Trophoblast cell (in vitro differentiated cells and primary cell): ENCODE measurements at regions not wholly inside any gene's neighbourhood (a gene's known extent, or its start where the extent isn't known, plus 50 kb on each side); places are given as distances from the start of the nearest gene placed in this dataset.

Experiments used
- DNase-seq, 2 donors: peaks; one replicate each; pipeline ENCODE4 v3.0.0-alpha.2; 2016
- H2AFZ ChIP-seq: 2 replicates; pipeline ENCODE4 v1.6.1; 2013; ENCODE audit warnings: low read length, moderate library complexity, mild to moderate bottlenecking; ENCODE audit not compliant: insufficient read depth, poor library complexity
- H2AK5ac ChIP-seq: 2 replicates; pipeline ENCODE4 v1.6.1; 2013; ENCODE audit warnings: mild to moderate bottlenecking, low read length
- H2BK120ac ChIP-seq: 2 replicates; pipeline ENCODE4 v1.6.1; 2013; ENCODE audit warnings: low read length, mild to moderate bottlenecking, moderate library complexity; ENCODE audit not compliant: insufficient read depth, poor library complexity
- H2BK12ac ChIP-seq: 2 replicates; pipeline ENCODE4 v1.6.1; 2013; ENCODE audit warnings: mild to moderate bottlenecking, low read length, moderate library complexity
- H2BK5ac ChIP-seq: 2 replicates; pipeline ENCODE4 v1.6.1; 2013; ENCODE audit warnings: low read length, low read depth, moderate library complexity, mild to moderate bottlenecking; ENCODE audit not compliant: poor library complexity
- H3K14ac ChIP-seq: 2 replicates; pipeline ENCODE4 v1.6.1; 2013; ENCODE audit warnings: mild to moderate bottlenecking, low read length
- H3K18ac ChIP-seq: 2 replicates; pipeline ENCODE4 v1.6.1; 2013; ENCODE audit warnings: mild to moderate bottlenecking, low read length
- H3K23ac ChIP-seq: 2 replicates; pipeline ENCODE4 v1.6.1; 2013; ENCODE audit warnings: low read length
- H3K27ac ChIP-seq: 2 replicates; pipeline ENCODE4 v1.5.1; 2013; ENCODE audit warnings: low read depth, mild to moderate bottlenecking, inconsistent platforms, low read length, moderate library complexity
- H3K27me3 ChIP-seq: 2 replicates; pipeline ENCODE4 v1.6.1; 2013; ENCODE audit warnings: inconsistent platforms, mild to moderate bottlenecking, low read length, moderate library complexity; ENCODE audit not compliant: insufficient read depth
- H3K36me3 ChIP-seq, 2 experiments: 1 replicate in 1 of 2; 2 replicates in 1 of 2; pipeline ENCODE4 v1.6.1; 2013; ENCODE audit warnings: low read length in 2 of 2, mild to moderate bottlenecking in 2 of 2, moderate library complexity in 1 of 2; ENCODE audit not compliant: insufficient read depth in 2 of 2, control insufficient read depth in 1 of 2
- H3K4ac ChIP-seq: 2 replicates; pipeline ENCODE4 v1.6.1; 2013; ENCODE audit warnings: low read depth, mild to moderate bottlenecking, low read length, moderate library complexity
- H3K4me1 ChIP-seq, 2 experiments: 1 replicate in 1 of 2; 2 replicates in 1 of 2; pipeline ENCODE4 v1.6.1; 2013; ENCODE audit warnings: low read length in 2 of 2, mild to moderate bottlenecking in 2 of 2, moderate library complexity in 1 of 2; ENCODE audit not compliant: insufficient read depth in 2 of 2, control insufficient read depth in 1 of 2
- H3K4me2 ChIP-seq: 2 replicates; pipeline ENCODE4 v1.6.1; 2013; ENCODE audit warnings: inconsistent platforms, mild to moderate bottlenecking, low read length, moderate library complexity
- H3K4me3 ChIP-seq: 2 replicates; pipeline ENCODE4 v1.5.1; 2013; ENCODE audit warnings: mild to moderate bottlenecking, low read depth, low read length, inconsistent platforms
- H3K79me1 ChIP-seq: one replicate; pipeline ENCODE4 v1.6.1; 2013; ENCODE audit warnings: low read length
- H3K79me2 ChIP-seq: 2 replicates; pipeline ENCODE4 v1.6.1; 2013; ENCODE audit warnings: low read length, mild to moderate bottlenecking; ENCODE audit not compliant: control insufficient read depth, insufficient read depth, poor library complexity
- H3K9ac ChIP-seq: 2 replicates; pipeline ENCODE4 v1.6.1; 2013; ENCODE audit warnings: mild to moderate bottlenecking, low read length
- H3K9me3 ChIP-seq: 2 replicates; pipeline ENCODE4 v1.6.1; 2013; ENCODE audit warnings: low read depth, mild to moderate bottlenecking, control low read depth, inconsistent platforms, low read length; ENCODE audit not compliant: insufficient read depth
- H4K12ac ChIP-seq: 2 replicates; pipeline ENCODE4 v1.6.1; 2013; ENCODE audit warnings: low read depth, mild to moderate bottlenecking, low read length, moderate library complexity
- H4K8ac ChIP-seq: 2 replicates; pipeline ENCODE4 v1.6.1; 2013; ENCODE audit warnings: low read depth, mild to moderate bottlenecking, low read length, moderate library complexity
- H4K91ac ChIP-seq: one replicate; pipeline ENCODE4 v1.6.1; 2013; ENCODE audit warnings: low read depth, mild to moderate bottlenecking, low read length, moderate library complexity
- WGBS: extraction: QIAGEN DNeasy Blood & Tissue Kit; methylation state at CpG from one replicate; pipeline ENCODE4 v1.1.7; 2013; ENCODE audit warnings: missing lambda C conversion rate; ENCODE audit not compliant: insufficient read length, insufficient coverage; ENCODE audit errors: extremely low coverage; 5-methylcytosine and 5-hydroxymethylcytosine counted together

DNA sequence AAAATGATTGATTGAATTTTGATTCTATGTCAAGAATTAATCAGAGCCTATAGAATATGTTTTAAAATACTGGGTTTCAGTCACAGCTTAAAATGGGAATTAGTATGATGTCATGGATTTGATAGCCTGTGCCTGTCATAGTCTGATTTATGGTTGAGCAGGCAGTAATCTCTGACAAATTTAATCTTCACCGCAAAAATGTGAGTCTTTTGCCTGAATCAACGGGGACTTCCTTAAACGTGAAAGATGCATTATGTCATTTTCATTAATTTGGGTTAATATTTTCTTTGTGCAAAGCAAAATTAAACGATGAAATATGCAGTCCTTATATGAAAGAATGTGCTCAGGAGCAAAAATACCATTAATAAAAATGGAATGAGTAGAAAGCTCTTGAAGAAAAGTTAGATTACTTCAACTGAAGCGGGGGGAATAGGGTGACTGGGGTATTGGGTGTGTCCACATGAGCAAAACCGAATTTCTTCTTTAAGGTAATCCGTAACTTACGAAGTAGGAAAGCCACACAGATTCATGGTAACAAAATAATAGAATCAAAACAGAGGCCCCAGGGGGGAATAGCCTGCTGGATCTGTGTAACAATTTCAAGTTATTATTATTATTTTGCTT is 339.6 kb upstream of the NOX3 start:
- no CpG with 5 or more reads among the region's 8 CpGs for whole genome bisulfite sequencing

GRCh38 chr6:155791891-155792290 is 336.3 kb upstream of the NOX3 start:
- H2AK5ac ChIP-seq, result no peak overlapping the region
- no peak overlapping the region for H2BK120ac ChIP-seq
- H4K12ac ChIP-seq, result no peak overlapping the region
- H3K23ac ChIP-seq, result no peak overlapping the region
- H2BK5ac ChIP-seq, result no peak overlapping the region
- H3K4me1 ChIP-seq, result no peaks in the 10 kb centered on the region
- no peak overlapping the region for H3K4me2 ChIP-seq
- H3K14ac ChIP-seq, result no peak overlapping the region
- H3K79me2 ChIP-seq, result no peaks in the 10 kb centered on the region
- H3K79me1 ChIP-seq, result no peaks in the 10 kb centered on the region
- no peak overlapping the region for H3K4me3 ChIP-seq
- no peak overlapping the region for H3K9ac ChIP-seq
- H3K9me3 ChIP-seq, result peaks cover 3% of the 10 kb centered on the region
- H3K36me3 ChIP-seq, result no peaks in the 10 kb centered on the region
- H3K18ac ChIP-seq, result no peak overlapping the region
- H3K27ac ChIP-seq, result no peak overlapping the region
- no peak for DNase-seq
- H4K91ac ChIP-seq, result no peak overlapping the region
- H4K8ac ChIP-seq, result no peak overlapping the region
- H2AFZ ChIP-seq, result no peak overlapping the region
- WGBS, result no CpG with 5 or more reads among the region's 4 CpGs
- no peaks in the 10 kb centered on the region for H3K27me3 ChIP-seq
- no peak overlapping the region for H3K4ac ChIP-seq
- no peak overlapping the region for H2BK12ac ChIP-seq

More for the DNA sequence above, 339.6 kb upstream of the NOX3 start:
- Histone ChIP-seq H3K23ac (no peak overlapping the region), H3K36me3 (no peaks in the 10 kb centered on the region), H3K4me3 (no peak overlapping the region), H3K4ac (no peak overlapping the region), H4K12ac (no peak overlapping the region), H2BK12ac (no peak overlapping the region), H3K9me3 (no peaks in the 10 kb centered on the region), H3K79me1 (no peaks in the 10 kb centered on the region), H3K79me2 (no peaks in the 10 kb centered on the region), H3K4me2 (no peak overlapping the region), H4K91ac (no peak overlapping the region), H2BK120ac (no peak overlapping the region), H2AK5ac (no peak overlapping the region), H2BK5ac (no peak overlapping the region), H3K18ac (no peak overlapping the region), H3K27ac (no peak overlapping the region), H2AFZ (no peak overlapping the region), H3K9ac (no peak overlapping the region), H3K27me3 (no peaks in the 10 kb centered on the region), H4K8ac (no peak overlapping the region), H3K4me1 (no peaks in the 10 kb centered on the region), H3K14ac (no peak overlapping the region)
- no peak for DNase-seq

GRCh38 chr6:155791186-155791585 is 335.5 kb upstream of the NOX3 start:
- Histone ChIP-seq H3K4ac (no peak overlapping the region), H3K23ac (no peak overlapping the region), H2BK120ac (no peak overlapping the region), H2BK12ac (no peak overlapping the region), H4K12ac (no peak overlapping the region), H3K4me3 (no peak overlapping the region), H2AFZ (no peak overlapping the region), H3K27ac (no peak overlapping the region), H3K79me1 (no peaks in the 10 kb centered on the region), H3K9ac (no peak overlapping the region), H2BK5ac (no peak overlapping the region), H3K9me3 (peaks cover 3% of the 10 kb centered on the region), H2AK5ac (no peak overlapping the region), H3K79me2 (no peaks in the 10 kb centered on the region), H3K36me3 (no peaks in the 10 kb centered on the region), H3K4me2 (no peak overlapping the region), H3K18ac (no peak overlapping the region), H3K27me3 (no peaks in the 10 kb centered on the region), H4K8ac (no peak overlapping the region), H4K91ac (no peak overlapping the region), H3K14ac (no peak overlapping the region), H3K4me1 (no peaks in the 10 kb centered on the region)
- WGBS, result no CpG with 5 or more reads among the region's 7 CpGs
- no peak for DNase-seq

DNA sequence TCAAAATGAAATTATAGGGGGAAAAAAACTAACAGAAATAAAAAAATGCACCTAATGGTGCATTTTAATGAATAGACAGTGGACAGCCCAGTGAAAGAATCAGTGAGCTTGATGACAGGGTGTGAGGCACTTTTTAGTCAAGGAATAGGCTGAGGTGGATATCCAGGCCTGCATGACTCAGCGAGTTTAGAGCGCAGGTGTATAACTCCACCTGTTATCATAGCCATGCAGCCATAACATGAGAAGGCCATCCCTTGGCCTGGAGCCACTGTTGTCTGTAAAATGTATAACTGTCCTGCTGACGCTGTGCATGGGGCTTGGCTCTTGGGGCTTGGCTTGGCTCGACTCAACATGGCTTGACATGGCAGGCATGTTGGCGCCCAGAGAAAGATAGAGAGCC is 331.5 kb upstream of the NOX3 start:
- H3K4me3 ChIP-seq, result no peak overlapping the region
- H3K4me1 ChIP-seq, result no peaks in the 10 kb centered on the region
- H3K27ac ChIP-seq, result no peak overlapping the region
- H3K9me3 ChIP-seq, result peaks cover 3% of the 10 kb centered on the region
- no peak overlapping the region for H4K12ac ChIP-seq
- WGBS, result no CpG with 5 or more reads among the region's 5 CpGs
- no peak overlapping the region for H2AFZ ChIP-seq
- H3K18ac ChIP-seq, result no peak overlapping the region
- DNase-seq, result no peak
- no peaks in the 10 kb centered on the region for H3K79me1 ChIP-seq
- no peak overlapping the region for H3K4ac ChIP-seq
- no peak overlapping the region for H4K91ac ChIP-seq
- H3K14ac ChIP-seq, result no peak overlapping the region
- H2BK12ac ChIP-seq, result no peak overlapping the region
- no peak overlapping the region for H2BK5ac ChIP-seq
- no peak overlapping the region for H2AK5ac ChIP-seq
- H3K9ac ChIP-seq, result no peak overlapping the region
- no peaks in the 10 kb centered on the region for H3K79me2 ChIP-seq
- H3K4me2 ChIP-seq, result no peak overlapping the region
- H4K8ac ChIP-seq, result no peak overlapping the region
- no peak overlapping the region for H2BK120ac ChIP-seq
- H3K23ac ChIP-seq, result no peak overlapping the region
- H3K27me3 ChIP-seq, result no peaks in the 10 kb centered on the region
- H3K36me3 ChIP-seq, result no peaks in the 10 kb centered on the region
